Kidney epithelial cell (primary cell): ENCODE measurements at regions not wholly inside any gene's neighbourhood (a gene's known extent, or its start where the extent isn't known, plus 50 kb on each side); places are given as distances from the start of the nearest gene placed in this dataset.

ENCODE experiments used
- DNase-seq: peaks from one replicate; pipeline ENCODE4 v3.0.0-alpha.2; 2010; ENCODE audit warnings: low read depth
- H3K27me3 ChIP-seq: 2 replicates; pipeline ENCODE4 v1.6.0; 2011; ENCODE audit warnings: low read length; ENCODE audit not compliant: control insufficient read depth, insufficient read depth
- H3K36me3 ChIP-seq: 2 replicates; pipeline ENCODE4 v1.5.1; 2011; ENCODE audit warnings: low read length; ENCODE audit not compliant: control insufficient read depth, insufficient read depth
- H3K4me3 ChIP-seq: 2 replicates; pipeline ENCODE4 v1.5.1; 2011; ENCODE audit warnings: low read depth, mild to moderate bottlenecking, control low read depth, low read length
- CTCF ChIP-seq: IDR thresholded peaks from 2 replicates; pipeline ENCODE4 v1.5.1; 2011; ENCODE audit warnings: mild to moderate bottlenecking, moderate library complexity, low read length, control low read depth, inconsistent platforms; ENCODE audit not compliant: insufficient read depth, poor library complexity, severe bottlenecking

GRCh38 chr1:234918181-234918841 lies 210.3 kb downstream of the TOMM20 start:
- Histone ChIP-seq H3K36me3 (no peaks in the 10 kb centered on the region), H3K4me3 (no peak overlapping the region), H3K27me3 (no peaks in the 10 kb centered on the region)
- no peak for DNase-seq
- TF ChIP-seq CTCF, result no peak

- no peak for TF ChIP-seq CTCF
- H3K27me3 ChIP-seq, result no peaks in the 10 kb centered on the region
Observed at GRCh38 chr1:234917495-234918180, 211.0 kb downstream of the TOMM20 start.

GRCh38 chr1:234916840-234917239 lies 211.8 kb downstream of the TOMM20 start:
- no peak for DNase-seq
- Histone ChIP-seq H3K4me3 (no peak overlapping the region), H3K27me3 (no peaks in the 10 kb centered on the region), H3K36me3 (no peaks in the 10 kb centered on the region)
- TF ChIP-seq CTCF, result no peak

More at GRCh38 chr1:234917495-234918180, 211.0 kb downstream of the TOMM20 start:
- Histone ChIP-seq H3K36me3 (no peaks in the 10 kb centered on the region), H3K4me3 (no peak overlapping the region)
- DNase-seq, result no peak

GRCh38 chr1:234915924-234916675 lies 212.5 kb downstream of the TOMM20 start:
- H3K27me3 ChIP-seq, result no peaks in the 10 kb centered on the region
- TF ChIP-seq CTCF, result no peak
- no peak for DNase-seq

GRCh38 chr1:234914606-234915290 lies 213.9 kb downstream of the TOMM20 start:
- no peaks in the 10 kb centered on the region for H3K27me3 ChIP-seq
- TF ChIP-seq CTCF, result no peak
- no peaks in the 10 kb centered on the region for H3K36me3 ChIP-seq
- no peak overlapping the region for H3K4me3 ChIP-seq
- DNase-seq, result no peak

More at GRCh38 chr1:234915924-234916675, 212.5 kb downstream of the TOMM20 start:
- H3K36me3 ChIP-seq, result no peaks in the 10 kb centered on the region
- H3K4me3 ChIP-seq, result no peak overlapping the region
